ENCODE measurements at regions not wholly inside any gene's neighbourhood (a gene's known extent, or its start where the extent isn't known, plus 50 kb on each side); places are given as distances from the start of the nearest gene placed in this dataset.

- no peaks in the 10 kb centered on the region for H3K27me3 ChIP-seq
- DNase-seq (ENCODE audit: extremely low spot score in 2 of 2) = no peak
- H3K27ac ChIP-seq = no peak overlapping the region
- intact Hi-C loops (cut with DNase I) = no loop called here
- H3K4me1 ChIP-seq = no peaks in the 10 kb centered on the region
- no peaks in the 10 kb centered on the region for H3K9me3 ChIP-seq
- H3K36me3 ChIP-seq = no peaks in the 10 kb centered on the region
- TF ChIP-seq POLR2AphosphoS5 (IDR thresholded peaks at IDR 0.05; ENCODE audit: insufficient read depth in 1 of 2, low read depth in 1 of 2) (no peak), CTCF (IDR thresholded peaks at IDR 0.05) (no peak), POLR2A (IDR thresholded peaks at IDR 0.05) (no peak)
- no peak overlapping the region for H3K4me3 ChIP-seq
These were observed 109.4 kb upstream of the GPRIN3 start for GRCh38 chr4:89416960-89417359.

GRCh38 chr4:89413518-89413917 is 105.9 kb upstream of the GPRIN3 start:
- no peak for TF ChIP-seq POLR2AphosphoS5 (IDR thresholded peaks at IDR 0.05; ENCODE audit: insufficient read depth in 1 of 2, low read depth in 1 of 2)
- Histone ChIP-seq H3K9me3 (no peaks in the 10 kb centered on the region), H3K27me3 (no peaks in the 10 kb centered on the region), H3K4me1 (no peaks in the 10 kb centered on the region), H3K4me3 (no peak overlapping the region), H3K27ac (no peak overlapping the region), H3K36me3 (no peaks in the 10 kb centered on the region)
- intact Hi-C loops (cut with DNase I) = no loop called here
- DNase-seq (ENCODE audit: extremely low spot score in 2 of 2) = no peak

GRCh38 chr4:89411539-89412309 is 104.1 kb upstream of the GPRIN3 start:
- TF ChIP-seq POLR2AphosphoS5 (IDR thresholded peaks at IDR 0.05; ENCODE audit: insufficient read depth in 1 of 2, low read depth in 1 of 2) = no peak
- TF ChIP-seq CTCF (IDR thresholded peaks at IDR 0.05) = no peak
- TF ChIP-seq POLR2A (IDR thresholded peaks at IDR 0.05) = no peak
- Histone ChIP-seq H3K36me3 (no peaks in the 10 kb centered on the region), H3K4me1 (no peaks in the 10 kb centered on the region), H3K27ac (no peak overlapping the region), H3K27me3 (no peaks in the 10 kb centered on the region), H3K9me3 (no peaks in the 10 kb centered on the region), H3K4me3 (no peak overlapping the region)
- intact Hi-C loops (cut with DNase I) = no loop called here
- DNase-seq (ENCODE audit: extremely low spot score in 2 of 2) = no peak

GRCh38 chr4:89410687-89411086 is 103.1 kb upstream of the GPRIN3 start:
- TF ChIP-seq POLR2A (IDR thresholded peaks at IDR 0.05) = no peak
- TF ChIP-seq POLR2AphosphoS5 (IDR thresholded peaks at IDR 0.05; ENCODE audit: insufficient read depth in 1 of 2, low read depth in 1 of 2) = no peak
- no peak for TF ChIP-seq CTCF (IDR thresholded peaks at IDR 0.05)
- no peak for DNase-seq (ENCODE audit: extremely low spot score in 2 of 2)
- Histone ChIP-seq H3K27ac (no peak overlapping the region), H3K27me3 (no peaks in the 10 kb centered on the region), H3K36me3 (no peaks in the 10 kb centered on the region), H3K4me3 (no peak overlapping the region), H3K4me1 (no peaks in the 10 kb centered on the region), H3K9me3 (no peaks in the 10 kb centered on the region)
- intact Hi-C loops (cut with DNase I) = no loop called here

GRCh38 chr4:89404530-89404929 is 96.9 kb upstream of the GPRIN3 start:
- Histone ChIP-seq H3K4me3 (no peak overlapping the region), H3K27me3 (no peaks in the 10 kb centered on the region), H3K36me3 (no peaks in the 10 kb centered on the region), H3K4me1 (no peaks in the 10 kb centered on the region), H3K9me3 (no peaks in the 10 kb centered on the region), H3K27ac (no peak overlapping the region)
- TF ChIP-seq CTCF (IDR thresholded peaks at IDR 0.05) = no peak
- TF ChIP-seq POLR2AphosphoS5 (IDR thresholded peaks at IDR 0.05; ENCODE audit: insufficient read depth in 1 of 2, low read depth in 1 of 2) = no peak
- no peak for TF ChIP-seq POLR2A (IDR thresholded peaks at IDR 0.05)
- no peak for DNase-seq (ENCODE audit: extremely low spot score in 2 of 2)
- intact Hi-C loops (cut with DNase I) = no loop called here

Measured in vagina (tissue), 2 donors.